Stimulated activated CD4-positive, alpha-beta T cell treated with anti-CD3 and anti-CD28 coated beads, Interleukin-2, amount 100 ng/mL, for 4 hours (primary cell): ENCODE measurements at regions not wholly inside any gene's neighbourhood (a gene's known extent, or its start where the extent isn't known, plus 50 kb on each side); places are given as distances from the start of the nearest gene placed in this dataset.

Source experiments
- DNase-seq: peaks from one replicate; pipeline ENCODE4 v3.0.0-alpha.2; 2020; ENCODE audit warnings: low read depth

DNA sequence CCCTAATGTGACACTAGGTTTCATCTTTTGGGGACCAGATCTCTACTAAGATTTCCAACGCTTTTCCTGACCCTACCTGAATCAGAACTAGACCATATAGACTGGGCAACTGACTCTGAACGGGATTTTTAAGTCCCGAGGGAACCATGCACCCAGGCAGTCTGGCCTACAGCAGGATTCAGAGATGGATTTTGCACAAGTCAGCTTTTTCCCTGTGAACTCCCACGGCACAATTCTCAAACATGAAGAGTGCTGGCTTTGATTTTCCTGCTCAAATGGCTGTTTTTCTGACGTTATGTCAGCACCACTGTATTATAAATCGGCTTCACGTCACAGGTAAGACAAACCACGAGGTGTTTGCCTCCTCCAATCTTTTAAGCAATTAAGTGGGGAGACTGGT is 409.1 kb downstream of the TCERG1L start:
- no peak for DNase-seq

GRCh38 chr10:130902929-130903328 is 408.6 kb downstream of the TCERG1L start:
- no peak for DNase-seq

DNA sequence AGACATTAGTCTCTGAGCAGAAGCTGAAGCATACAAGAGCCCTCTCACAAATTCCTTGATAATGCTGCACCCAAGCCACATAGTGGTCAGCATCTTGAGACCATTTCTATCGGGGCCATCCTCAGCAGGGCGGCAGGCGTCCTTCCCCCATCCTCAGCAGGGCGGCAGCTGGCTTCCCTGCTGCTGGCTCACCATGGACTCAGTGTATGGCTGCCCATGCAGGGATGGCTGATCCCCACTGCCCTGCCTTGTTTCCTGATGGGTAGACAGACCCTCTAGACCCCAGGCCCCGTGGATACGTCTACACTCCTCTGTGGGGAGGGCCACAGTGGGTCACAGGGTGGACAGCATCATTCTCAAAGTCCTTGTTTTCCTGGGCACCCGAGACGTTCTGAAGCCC is 406.8 kb downstream of the TCERG1L start:
- DNase-seq, result no peak

DNA sequence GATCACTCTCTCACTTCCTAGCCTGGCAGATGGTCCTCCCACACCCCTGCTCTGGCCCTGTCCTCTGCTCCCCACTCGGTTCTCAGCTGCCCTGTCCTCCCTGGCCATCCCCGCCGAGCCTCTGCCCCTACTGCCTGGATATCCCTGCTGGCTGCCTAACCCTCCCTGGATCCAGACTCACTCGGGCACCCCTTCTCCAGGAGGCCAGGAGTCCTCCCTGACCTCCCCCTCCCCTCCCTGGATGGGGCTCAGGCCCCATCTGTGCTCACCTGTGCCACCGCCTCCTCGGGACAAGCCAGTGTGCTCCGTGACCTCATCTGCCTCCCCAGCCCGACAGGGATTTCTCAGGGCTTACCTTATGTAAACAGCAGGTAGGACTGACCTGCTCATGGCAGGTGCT is 406.1 kb downstream of the TCERG1L start:
- DNase-seq, result no peak

- DNase-seq, result no peak
Measured at GRCh38 chr10:130905921-130906320, 405.6 kb downstream of the TCERG1L start.

GRCh38 chr10:130910848-130911247 is 400.7 kb downstream of the TCERG1L start:
- no peak for DNase-seq

DNA sequence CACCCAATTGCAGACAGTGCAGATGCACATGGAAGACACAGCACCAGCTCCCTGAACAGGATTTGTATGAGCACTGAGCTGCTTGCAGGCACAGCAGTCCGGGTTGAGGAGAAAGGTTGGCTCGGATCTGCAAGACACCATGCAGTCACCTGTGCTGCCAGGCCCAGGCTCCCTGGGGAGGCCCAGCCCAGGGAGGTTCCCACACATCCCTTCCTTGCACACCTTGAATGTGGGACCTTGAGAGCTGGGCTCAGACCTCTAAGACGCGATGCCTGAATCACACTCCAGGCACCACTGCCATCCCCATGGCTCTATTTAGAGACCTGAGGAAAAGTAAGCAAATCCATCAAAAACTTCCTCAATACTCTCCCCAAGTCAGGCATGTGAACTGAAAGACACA is 397.7 kb downstream of the TCERG1L start:
- DNase-seq, result no peak

DNA sequence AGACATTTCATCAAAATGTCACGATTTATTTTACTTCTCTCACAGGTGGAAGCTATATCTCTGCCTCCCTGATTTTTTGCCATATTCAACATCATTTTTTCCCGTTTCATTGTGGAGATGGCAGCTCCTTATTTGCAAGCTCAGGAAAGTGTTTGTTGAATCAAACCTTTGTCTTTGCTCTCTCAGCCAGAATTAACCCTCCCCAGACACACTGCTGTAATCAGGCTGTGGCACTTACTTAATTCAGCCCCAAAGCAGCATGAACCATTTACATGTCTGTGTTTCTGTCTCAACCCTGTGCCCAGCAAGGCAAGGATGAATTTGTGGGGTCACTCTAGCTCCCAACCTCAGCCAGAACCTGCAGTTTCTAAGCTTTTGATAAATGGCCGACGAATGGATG is 397.2 kb downstream of the TCERG1L start:
- no peak for DNase-seq

GRCh38 chr10:130915065-130915464 is 396.5 kb downstream of the TCERG1L start:
- DNase-seq, result no peak

- DNase-seq, result no peak
Measured at GRCh38 chr10:130921461-130921860, 390.1 kb downstream of the TCERG1L start.

GRCh38 chr10:130921911-130922440 is 389.5 kb downstream of the TCERG1L start:
- DNase-seq, result no peak

DNA sequence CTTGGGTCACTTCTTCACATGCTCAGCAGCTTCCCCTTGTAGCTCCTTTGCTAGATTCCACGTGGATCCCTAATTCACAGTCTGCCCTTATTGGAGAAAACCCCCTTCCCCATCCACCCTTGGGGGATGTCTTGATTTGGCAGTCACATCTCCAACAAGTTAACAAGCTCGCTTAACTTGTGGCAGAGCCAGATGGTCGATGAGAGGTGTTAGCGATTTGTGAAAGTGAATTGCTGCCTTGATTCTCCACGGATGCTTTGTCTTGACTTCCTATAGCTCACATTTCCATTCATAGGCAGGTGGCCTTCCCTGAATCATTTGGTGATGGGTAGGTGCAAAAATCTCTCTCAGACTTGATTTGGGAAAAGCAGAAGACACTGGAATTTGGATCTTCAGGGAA is 387.9 kb downstream of the TCERG1L start:
- DNase-seq, result no peak

GRCh38 chr10:130924138-130924819 is 387.2 kb downstream of the TCERG1L start:
- DNase-seq, result no peak

- no peak for DNase-seq
Measured at GRCh38 chr10:130926442-130926841, 385.1 kb downstream of the TCERG1L start.

GRCh38 chr10:130927157-130927556 is 384.4 kb downstream of the TCERG1L start:
- DNase-seq, result no peak

GRCh38 chr10:130928306-130928705 is 383.2 kb downstream of the TCERG1L start:
- no peak for DNase-seq

GRCh38 chr10:130929422-130930325 is 381.8 kb downstream of the TCERG1L start:
- DNase-seq, result no peak

DNA sequence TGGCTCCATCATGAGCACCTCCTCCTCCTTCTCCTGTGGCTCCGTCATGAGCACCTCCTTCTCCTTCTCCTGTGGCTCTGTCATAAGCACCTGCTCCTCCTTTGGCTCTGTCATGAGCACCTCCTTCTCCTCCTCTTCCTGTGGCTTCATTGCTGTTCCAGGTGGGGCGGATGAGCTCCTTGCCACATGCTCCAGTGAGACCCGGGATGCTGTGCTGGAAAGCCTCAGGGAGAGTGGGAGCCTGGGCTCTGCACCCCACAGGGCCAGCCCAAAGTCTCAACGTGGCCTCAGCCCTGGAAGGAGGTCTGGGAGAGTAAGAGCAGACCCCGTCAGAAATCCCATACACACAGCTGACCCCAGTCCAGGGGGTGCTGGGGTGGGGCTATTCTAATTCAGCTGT is 380.7 kb downstream of the TCERG1L start:
- DNase-seq, result no peak

GRCh38 chr10:130931256-130931655 is 380.3 kb downstream of the TCERG1L start:
- DNase-seq, result no peak

DNA sequence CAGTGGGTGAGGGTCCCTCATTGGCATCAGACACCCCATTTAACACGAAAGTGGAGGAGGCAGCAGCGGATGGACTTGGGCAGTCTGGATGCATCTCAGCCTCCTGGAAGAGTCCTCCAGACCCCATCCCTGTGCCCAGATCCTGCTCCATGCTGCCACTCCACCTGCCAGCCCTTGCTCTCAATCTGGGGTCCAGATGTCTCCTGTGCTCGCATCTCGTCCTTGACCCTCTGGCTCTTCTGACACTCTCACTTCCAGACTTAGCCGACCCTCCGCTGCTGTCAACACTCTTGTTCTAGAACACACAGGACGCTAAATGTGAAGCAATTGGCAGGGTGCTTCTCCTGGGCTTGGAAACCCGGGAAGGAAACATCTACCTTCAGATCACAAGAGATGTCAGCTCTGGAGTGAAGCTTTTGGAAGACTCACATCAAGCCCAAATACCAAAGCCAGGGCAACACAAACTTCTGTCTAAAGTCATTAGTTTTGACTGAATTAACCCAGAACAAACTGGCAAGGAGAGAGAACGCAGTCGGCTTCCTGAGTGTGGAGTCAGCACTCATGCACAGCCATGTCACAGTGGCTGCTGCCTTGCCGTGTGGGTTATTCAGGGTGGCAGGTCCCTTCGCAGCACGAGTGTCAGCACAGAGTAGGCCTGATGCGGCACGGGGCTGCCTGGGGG is 379.1 kb downstream of the TCERG1L start:
- DNase-seq, result no peak

DNA sequence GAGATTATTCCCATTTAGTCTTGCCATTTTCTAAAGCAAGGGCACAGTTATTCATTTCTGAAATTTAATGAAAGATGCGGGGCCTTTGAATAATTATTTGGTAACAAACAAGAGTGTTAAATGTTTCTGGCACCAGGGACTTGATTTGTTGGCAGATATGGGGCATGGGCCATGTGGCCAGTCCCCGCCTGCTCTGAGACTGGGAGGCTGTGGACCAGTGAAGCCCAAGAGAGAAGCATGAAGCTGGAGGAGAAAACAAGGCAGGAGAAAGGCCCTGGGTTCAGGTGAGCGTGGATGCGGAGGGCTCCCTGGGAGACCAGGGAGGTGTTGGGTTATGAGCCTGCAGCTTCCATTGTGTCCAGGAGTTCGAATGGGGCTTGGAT is 378.5 kb downstream of the TCERG1L start:
- no peak for DNase-seq

DNA sequence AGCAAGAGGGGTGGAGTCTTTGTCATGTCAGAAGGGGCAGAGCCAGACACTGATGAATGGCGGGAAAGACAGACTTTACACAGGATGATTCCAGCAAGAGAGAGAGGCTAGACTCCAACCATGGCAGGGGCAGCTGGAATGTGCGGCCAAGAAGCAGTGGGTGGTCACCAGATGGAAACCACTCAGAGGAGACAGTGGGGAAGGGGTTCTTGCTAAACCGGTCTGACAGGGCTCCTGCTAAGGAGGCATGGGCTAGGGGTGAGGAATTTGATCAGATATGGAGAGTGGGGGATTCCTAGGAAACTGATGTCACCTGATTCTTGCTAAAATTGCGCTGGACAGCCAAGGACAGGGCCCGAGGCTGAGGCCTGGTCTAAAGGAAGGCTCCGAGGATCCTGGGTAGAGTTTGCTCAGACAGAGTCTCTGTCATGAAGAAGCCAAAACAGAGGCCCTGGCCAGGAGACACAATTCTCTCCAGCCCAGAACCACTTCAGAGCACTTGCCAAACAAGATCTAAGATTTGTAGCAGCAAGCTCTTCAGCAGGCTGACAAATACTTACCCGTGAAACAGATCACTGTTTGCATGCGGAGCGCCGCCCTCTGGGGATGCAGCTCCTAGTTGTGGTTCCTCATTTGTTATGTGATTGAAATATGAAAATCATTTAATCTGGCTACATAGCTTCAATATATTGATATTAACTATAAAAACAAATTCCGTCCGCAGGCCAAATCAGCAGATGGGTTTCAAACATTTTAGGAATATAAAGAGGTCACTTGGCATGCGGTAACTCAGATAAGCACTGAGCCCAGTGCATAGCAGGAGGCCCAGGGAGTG is 377.0 kb downstream of the TCERG1L start:
- DNase-seq, result no peak
